Bone marrow (tissue), 2 donors: ENCODE measurements at regions not wholly inside any gene's neighbourhood (a gene's known extent, or its start where the extent isn't known, plus 50 kb on each side); places are given as distances from the start of the nearest gene placed in this dataset.
"Not testable (repeated sequence)": the region's sequence is repeated elsewhere in the genome, so short reads cannot be mapped to it uniquely, and the experiment has no call there.

ENCODE experiments used
- DNase-seq, 2 donors: peaks; one replicate each; lab custom pipeline; 2025; lab: John Stamatoyannopoulos, UW

DNA sequence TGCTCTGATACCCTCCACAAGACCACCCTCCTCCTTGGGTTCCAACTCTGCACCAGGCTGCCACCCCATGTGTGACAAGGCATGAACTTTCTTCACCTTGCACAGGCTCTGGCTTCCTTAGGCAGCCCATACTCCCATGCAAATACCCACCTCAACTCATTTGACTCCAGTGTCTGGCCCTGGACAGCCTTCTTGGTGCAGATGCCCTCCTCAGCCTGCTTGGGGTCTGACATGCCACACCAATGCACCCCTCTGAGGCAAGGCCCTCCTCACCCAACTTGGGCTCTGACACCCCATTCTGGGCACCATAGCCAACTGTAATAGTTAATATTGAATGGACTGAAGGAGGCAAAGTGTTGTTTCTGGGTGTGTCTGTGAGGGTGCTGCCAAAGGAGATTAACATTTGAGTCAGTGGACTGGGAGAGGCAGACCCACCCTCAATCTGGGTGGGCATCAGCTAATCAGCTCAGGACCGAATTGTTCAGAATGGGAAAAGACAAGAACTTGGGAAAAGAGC, 115.0 kb upstream of the EPB41L4A start:
- DNase-seq: no peak

DNA sequence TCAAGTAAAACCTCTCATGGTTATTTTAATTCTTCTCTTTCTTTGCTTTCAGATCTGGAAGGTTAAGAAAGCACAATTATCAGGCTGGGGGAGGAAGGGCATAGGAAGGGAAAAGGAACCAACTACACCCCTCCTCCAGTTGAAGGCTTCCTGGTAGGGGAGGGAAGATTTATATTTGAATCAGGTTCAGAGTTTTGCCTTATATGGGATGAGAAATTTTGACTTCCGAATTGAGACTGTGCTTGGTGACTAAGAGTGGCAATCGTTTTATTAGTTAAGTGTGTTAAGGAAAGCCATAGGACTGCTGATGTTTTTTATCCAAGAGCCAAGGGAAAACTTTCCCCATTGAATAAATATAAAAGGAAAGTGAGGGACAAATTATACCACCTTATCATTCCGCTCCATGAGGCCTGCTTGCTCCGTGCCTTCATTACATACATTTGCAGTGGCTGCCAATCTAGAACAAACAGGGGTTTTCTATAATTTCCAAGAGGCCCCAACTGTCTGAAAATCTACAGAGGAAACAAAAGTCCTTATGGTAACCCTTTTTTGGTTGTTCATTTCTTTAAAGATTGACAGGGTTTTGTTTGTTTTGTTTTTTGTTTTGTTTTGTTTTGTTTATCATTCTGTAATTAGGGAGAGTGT, 115.7 kb upstream of the EPB41L4A start:
- no peak for DNase-seq

DNA sequence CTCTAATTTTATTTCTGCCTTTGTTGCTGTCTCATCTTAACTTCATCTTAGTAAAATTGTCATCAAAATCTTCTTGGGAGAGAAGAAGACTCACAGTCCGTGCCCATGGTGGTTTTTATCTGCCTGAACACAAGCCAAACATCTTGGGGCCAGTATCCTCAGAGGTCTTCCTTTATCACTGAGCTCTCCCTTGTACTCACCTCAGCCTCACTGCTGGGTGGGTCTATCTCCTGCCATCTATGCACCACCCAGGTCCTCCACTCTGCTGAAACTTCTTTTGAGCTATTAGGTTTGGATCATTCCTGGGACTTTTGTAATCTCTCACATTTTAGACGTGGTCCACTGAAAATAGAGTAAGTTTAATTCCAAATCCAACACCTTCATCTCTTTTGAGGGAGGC, 116.3 kb upstream of the EPB41L4A start:
- DNase-seq: no peak

DNA sequence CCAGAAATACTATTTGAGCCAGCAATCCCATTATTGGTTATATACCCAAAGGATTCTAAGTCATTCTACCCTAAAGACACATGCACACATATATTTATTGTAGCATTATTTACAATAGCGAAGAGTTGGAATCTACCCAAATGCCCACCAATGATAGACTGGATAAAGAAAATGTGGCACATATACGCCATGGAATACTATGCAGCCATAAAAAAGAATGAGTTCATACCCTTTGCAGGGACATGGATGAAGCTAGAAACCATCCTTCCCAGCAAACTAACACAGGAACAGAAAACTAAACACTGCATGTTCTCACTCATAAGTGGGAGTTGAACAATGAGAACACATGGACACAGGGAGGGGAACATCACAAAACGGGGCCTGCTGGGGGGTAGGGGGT, 125.5 kb upstream of the EPB41L4A start:
- DNase-seq: not testable (repeated sequence)

DNA sequence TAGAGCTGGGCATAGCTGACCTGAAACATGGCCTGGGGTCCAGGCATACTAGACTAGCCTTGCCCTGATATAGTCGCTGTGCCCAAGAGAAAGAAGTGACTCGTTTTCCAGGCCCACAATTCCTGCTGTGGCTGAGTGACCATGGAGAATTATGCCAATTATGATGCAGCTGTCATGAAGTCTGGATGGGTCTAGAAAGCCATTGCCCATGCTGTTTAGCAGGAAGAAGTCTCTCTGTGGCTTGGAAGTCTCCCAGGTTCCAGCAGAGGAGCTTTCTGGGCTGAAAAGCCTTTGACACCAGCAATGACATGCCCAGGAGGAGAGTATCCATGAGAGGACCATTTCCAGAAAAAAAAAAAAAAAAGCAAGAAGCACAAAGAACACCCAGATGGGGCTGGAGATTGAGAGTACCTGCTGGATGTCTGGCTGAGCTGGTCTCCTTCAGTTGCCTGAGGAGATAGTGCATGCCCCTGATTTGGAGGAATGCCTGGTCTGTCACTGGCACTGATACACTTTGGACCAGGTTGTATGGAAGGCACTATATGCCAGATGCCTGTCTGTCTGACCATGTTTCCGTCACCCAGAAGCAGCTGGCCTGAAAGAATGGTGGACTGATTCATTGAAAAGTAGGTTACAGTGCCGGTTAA, 128.0 kb upstream of the EPB41L4A start:
- DNase-seq: no peak

DNA sequence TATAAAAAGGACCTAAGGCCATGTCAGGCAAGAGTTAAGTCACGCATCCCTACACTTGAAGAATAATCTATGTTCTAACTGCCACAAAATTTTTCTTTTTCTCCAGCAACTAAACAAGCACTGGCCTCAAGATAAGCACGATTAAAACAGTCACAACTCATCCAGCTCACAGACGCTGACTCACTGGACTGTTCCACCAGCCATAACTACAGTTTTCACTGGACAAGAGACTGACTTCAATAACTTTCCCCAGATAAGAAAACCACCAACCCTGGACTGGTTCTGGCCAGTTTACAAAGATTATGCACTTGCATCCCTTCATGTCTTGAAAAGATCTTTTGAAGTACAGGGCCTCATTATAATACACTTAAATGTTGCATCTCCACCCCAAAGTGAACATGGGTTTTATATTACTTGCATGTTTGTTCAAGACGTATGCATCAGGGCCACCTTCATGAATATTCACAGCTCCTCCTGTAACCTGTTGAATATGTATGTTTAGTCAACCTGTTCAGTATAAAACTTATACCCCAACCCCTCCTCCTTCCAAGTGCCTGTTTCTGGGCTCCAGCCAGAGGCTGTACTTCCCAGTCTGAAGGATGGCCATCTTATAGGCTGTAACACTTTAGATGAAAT, 129.3 kb upstream of the EPB41L4A start:
- DNase-seq: no peak

DNA sequence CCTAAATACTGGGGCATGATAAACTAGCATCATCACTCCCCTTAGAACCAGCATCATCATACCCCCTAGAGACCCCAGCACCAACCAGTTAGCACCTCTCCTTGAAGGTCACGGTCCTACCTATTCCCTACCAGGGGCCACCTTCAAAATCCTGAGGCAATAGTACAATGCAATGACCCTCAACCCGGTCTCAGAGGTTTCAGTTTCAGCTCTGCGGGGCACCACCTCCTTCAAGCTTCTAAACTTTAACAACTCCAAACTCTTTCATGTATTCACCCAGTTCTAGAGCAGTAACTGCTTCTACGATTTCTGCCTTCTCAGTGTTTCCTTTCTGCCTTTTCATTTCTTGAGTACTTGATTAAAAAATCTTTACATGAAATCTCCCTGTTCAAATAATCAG, 130.1 kb upstream of the EPB41L4A start:
- DNase-seq: no peak

DNA sequence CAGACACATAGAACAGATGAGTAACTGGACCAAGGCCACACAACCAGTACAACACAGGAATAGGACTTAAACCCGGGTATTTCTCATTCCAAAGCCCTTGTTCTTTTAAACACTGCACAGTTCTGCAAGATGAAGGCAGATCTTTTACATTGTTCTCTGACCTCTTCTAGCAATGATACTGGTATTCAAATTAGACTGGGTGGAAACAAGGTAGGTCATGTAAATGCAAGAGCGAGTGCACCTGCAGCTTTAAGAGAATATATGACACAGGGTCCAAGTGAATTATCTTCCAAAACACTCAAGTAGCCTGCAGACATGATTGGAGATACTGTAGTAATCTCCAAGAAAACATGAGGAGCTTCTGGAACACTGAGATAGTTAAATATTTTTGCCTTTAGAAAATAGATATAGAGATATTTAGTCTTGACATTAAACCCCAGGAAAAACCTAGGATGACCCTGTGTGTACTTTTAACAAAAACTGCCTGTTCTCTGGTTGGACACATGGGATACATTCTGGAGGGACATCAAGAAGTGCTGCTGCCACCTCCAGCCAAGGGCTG, 130.6 kb upstream of the EPB41L4A start:
- DNase-seq: no peak

DNA sequence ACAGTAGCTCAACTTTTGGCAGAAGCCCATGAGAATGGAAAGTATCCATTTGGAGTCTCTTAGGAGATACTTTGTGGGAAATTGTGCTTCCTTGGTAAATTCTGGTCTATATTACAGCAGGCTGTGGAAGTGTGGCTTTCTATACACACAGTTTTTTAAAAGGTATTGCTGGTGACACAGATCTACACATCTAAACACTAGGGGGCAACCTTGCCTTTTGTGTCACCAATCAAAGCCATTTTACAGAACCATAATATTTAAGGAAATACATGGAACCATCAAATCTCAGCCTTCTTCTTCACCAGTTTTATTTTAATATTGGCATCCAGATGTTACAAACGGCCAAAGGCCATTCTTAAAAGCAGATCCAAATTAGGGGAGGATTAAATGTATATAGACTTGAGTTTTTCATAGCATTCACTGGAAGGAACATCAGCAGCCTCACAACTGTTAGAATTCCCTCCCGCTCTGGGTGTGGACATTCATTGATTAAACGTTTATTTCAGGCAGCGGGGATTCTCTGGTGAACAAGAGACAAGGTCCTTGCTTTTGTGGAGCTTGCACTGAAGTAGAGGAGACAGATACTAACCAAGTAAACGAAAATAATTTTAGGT, 132.4 kb upstream of the EPB41L4A start:
- DNase-seq: peak in 1 of 2 donors; percentile 47

DNA sequence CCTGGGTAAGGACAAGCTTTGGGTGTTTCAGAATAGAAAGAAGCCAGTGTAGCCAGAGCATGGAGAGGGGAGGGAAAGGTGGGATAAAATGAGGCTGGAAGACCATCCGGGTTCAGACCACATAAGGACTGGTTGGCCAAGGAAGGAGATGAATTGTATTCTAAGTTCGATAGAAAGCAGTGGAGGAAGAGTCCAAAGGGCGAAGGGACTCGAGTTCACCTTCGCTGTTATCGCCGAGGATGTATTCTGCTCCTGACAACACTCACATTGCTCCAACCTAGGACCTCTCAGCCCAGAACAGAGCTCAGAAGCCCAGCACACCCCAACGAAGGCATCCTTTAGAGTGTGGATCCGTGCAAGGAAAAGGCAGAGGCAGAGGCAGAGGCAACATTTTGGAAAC, 133.1 kb upstream of the EPB41L4A start:
- no peak for DNase-seq

DNA sequence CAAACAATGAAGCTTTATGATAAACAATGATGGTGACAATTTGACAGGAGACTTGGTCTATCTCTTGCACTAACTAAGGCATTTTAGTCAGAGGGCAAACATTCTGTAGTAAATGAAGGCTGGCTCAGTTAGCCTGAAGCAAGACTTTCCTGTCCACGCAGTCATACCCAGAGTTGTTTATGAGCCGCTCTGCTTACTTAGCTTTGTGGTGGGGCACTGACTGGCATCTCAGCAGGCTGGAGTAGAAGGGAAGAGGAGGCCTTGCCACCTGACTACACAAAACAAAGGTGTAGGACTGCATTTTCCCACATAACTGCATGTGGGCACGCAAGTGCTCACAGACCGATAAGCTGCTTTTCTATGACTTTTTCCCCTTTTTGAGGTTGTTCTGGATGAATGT, 133.7 kb upstream of the EPB41L4A start:
- no peak for DNase-seq

DNA sequence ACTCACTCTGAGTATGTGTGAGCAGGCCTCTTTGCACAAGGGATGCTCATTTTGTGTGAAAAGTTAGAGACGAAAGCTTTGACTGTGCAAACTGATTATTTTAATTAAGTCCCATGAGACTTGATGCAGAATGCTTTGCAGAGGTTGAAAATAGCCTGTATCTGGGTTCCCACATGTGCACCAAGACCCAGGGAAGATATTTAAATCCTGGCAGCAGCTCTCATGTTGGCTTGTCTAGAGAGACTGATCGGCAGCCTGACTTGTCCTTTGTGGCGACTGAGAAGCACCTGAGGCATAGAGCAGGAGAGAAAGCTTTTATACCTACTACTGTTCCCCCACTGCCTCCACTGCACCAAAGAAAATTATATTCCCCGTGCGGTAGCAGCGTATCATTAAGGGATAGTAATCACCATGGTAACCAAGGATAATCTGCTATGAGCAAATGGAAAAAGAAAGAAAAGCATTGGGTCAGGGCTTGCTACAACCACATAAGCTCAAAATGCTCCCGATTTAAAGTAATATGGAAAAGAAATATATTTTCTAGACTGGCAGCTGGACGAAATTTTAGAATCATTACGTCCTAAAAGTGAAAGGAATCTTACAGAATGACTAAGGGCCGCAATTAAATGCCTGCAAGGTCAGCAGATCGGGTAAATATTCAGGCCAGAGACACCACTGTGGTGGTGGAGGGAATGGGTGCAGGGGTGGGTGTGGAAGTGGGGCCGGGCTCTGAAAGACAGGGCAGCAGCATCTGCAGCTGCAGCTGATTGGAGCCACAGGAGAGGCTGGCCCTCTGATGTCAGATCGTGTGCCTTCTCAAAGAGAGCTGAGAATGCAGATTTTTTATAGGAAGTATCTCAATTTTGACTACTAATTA, 135.3 kb upstream of the EPB41L4A start:
- DNase-seq: no peak

DNA sequence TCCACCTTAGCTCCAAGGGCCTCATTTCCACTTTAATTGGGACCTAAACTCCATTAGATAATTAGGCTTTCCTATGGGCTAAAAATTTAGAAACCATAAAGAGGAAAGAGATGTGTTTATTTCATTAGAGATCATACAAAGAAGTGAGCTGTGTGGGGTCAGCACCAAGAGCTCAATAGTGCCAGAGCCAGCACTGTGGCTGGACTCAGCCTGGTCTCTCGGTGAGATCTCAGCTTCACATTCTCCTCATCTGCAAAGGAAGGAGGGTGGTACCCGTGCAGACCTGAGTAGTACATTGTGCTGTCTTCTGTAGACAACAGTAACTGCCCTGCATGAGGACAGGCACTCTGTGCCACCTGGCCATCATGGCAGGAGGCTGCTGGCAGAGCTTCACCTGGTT, 136.1 kb upstream of the EPB41L4A start:
- no peak for DNase-seq

DNA sequence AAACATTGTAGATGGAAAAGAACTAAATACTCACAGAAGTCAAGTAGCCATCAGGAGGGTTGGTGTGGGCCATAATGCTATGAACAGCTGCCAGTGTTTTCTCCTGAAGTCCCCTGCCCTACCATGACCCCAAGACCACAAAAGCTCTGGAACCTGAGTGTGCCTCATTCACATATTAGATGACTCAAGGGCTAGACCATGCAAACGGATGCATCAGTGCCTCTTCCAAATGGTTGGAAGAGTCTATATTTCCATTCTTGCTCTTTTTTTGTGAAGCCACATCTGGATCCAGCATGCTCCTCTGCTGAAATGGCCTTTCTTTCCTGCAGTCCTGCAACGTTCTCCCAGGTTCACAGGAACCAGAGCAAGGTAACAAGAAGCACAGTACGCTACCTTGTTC, 136.6 kb upstream of the EPB41L4A start:
- no peak for DNase-seq

DNA sequence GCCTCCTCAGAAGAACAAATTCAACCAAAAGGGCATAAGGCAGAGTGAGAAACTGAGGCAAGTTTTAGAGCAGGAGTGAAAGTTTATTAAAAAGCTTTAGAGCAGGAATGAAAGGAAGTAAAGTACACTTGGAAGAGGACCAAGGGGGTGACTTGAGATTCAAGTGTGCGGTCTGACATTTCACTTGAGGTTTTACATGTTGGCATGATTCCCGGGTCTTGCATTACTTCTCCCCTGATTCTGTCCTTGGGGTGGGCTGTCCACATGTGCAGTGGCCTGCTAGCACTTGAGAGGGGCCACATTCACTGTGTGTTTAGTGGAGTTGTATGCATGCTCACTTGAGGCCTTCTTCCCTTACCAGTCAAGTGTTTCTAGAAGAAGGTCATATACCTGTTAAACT, 140.4 kb upstream of the EPB41L4A start:
- DNase-seq: peak in 1 of 2 donors; percentile 3

DNA sequence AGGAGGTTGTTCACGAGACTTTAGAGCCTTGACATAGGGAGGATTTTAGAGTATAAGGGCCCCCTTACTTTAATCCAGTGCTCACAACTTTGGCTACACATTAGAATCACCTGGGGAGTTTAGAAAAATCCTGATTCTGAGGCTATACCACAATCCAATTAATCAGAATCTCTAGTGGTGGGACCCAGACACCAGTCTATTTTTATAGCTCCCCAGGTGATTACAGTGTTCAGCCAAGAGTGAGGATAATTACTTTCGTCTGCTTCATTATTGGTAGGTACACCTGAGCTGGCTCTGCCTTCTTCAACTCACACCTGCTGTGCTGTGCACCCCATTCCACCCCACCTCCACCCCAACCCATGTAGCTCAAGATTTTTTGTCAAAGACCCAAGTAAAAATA, 141.3 kb upstream of the EPB41L4A start:
- no peak for DNase-seq

DNA sequence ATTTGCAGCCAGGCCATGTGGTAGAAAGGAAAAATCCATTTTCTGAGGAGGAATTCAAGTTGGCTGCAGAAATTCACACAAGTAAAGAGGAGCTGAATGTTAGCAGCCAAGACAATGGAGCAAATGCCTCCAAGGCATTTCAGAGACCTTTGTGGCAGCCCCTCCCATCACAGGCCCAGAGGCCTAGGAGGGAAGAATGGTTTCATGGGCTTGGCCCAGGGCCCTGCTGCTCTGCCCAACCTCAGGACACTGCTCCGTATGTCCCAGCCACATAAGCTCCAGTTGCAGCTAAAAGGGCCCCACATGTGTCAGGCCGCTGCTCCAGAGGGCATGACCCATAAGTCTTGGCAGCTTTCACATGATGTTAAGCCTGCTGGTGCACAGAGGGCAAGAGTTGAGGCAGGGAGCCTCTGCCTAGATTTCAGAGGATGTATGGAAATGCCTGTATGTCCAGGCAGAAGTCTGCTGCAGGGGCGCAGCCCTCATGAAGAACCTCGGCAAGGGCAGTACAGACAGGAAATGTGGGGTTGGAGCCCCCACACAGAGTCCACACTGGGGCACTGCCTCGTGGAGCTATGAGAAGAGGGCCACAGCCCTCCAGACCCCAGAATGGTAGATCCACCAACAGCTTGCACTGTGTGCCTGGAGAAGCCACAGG, 144.2 kb upstream of the EPB41L4A start:
- no peak for DNase-seq

DNA sequence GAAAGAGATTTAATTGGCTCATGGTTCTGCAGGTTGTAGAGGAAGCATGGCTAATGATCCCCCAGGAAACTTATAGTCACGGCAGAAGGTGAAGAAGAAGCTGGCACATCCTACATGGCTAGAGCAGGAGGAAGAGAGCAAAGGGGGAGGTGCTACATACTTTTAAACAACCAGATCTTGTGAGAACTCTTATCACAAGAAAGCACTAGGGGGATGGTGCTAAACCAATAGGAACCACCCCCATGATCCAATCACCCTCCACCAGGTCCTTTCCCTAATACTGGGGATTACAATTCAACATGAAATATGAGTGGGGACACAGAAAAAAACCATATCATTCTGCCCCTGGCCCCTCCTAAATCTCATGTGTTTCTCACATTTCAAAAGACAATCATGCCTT, 147.2 kb upstream of the EPB41L4A start:
- DNase-seq: no peak

DNA sequence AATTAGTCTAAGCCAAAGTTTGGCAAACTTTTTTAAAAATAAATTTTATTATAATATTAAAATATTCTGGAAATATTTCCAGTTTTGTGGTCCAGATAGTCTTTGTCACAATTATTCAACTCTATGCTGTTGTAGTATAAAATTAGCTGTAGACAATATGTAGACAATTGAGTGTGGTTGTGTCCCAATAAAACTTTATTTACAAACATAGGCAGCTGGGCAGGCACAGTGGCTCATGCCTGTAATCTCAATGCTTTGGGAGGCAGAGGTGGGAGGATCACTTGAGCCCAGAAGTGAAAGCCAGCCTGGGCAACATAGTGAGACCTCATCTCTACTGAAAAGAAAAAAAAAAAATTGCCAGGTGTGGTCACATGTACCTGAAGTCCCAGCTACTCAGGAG, 150.5 kb upstream of the EPB41L4A start:
- DNase-seq: no peak

DNA sequence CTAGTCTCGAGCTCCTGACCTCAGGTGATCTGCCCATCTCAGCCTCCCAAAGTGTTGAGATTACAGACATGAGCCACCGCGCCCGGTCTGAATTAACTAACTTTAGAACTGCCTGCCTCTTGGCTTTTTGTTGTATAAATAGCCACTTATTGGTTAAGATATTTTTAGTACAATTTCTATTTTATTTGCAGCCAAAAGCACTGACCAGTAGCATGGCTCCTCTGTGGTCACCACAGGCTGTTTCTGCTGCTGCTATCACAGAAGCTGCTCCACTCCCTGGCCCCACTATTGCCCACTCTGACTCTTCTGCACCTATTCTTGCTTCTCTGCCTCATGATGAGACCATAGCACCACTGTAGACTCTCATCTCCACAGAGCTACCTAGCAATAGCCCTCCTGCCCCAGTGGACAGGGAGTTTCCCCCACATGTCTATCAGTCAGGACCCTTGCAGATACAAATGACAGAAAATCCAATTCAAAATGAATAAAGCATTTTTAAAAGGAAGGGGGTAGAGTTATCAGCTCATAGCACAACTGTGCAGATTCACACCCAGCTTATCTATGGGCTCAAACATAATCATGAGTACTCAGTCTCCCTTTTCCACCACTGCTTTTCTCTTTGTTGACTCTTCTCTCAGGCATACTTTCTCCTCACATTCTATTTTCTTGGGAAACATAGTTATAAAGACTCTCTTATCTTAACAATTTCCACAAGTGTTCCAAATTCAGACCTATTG, 151.8 kb upstream of the EPB41L4A start:
- no peak for DNase-seq
